Effector memory CD4-positive, alpha-beta T cell (primary cell): ENCODE measurements at regions not wholly inside any gene's neighbourhood (a gene's known extent, or its start where the extent isn't known, plus 50 kb on each side); places are given as distances from the start of the nearest gene placed in this dataset.
A peak's percentile ranks its signal among the peaks of the same experiment; 100 is the strongest.

Experiments
- DNase-seq, 3 donors: peaks; one replicate each; pipeline ENCODE4 v3.0.0-alpha.2; 2020
- H3K27ac ChIP-seq: 2 replicates; pipeline ENCODE4 v1.7.0; 2013; ENCODE audit warnings: mild to moderate bottlenecking, low read length, moderate library complexity; ENCODE audit not compliant: insufficient read depth, poor library complexity, severe bottlenecking
- H3K27me3 ChIP-seq: replicated peaks from 2 replicates; pipeline ENCODE4 v1.7.0; 2013; ENCODE audit warnings: mild to moderate bottlenecking, low read length; ENCODE audit not compliant: insufficient read depth, control insufficient read depth, poor library complexity, severe bottlenecking
- H3K36me3 ChIP-seq: 2 replicates; pipeline ENCODE4 v1.7.0; 2013; ENCODE audit warnings: mild to moderate bottlenecking, low read length, moderate library complexity; ENCODE audit not compliant: control insufficient read depth, insufficient read depth
- H3K4me1 ChIP-seq: 2 replicates; pipeline ENCODE4 v1.7.0; 2013; ENCODE audit warnings: low read length, mild to moderate bottlenecking; ENCODE audit not compliant: control insufficient read depth, insufficient read depth, poor library complexity, severe bottlenecking
- H3K4me3 ChIP-seq: 2 replicates; pipeline ENCODE4 v1.7.0; 2013; ENCODE audit warnings: low read length, low read depth, mild to moderate bottlenecking; ENCODE audit not compliant: insufficient read depth, poor library complexity, severe bottlenecking
- H3K9me3 ChIP-seq: 2 replicates; pipeline ENCODE4 v1.7.0; 2013; ENCODE audit warnings: mild to moderate bottlenecking, low read length, moderate library complexity; ENCODE audit not compliant: control insufficient read depth

- Histone ChIP-seq H3K9me3 (no peaks in the 10 kb centered on the region), H3K36me3 (no peaks in the 10 kb centered on the region), H3K4me1 (peaks cover 23% of the 10 kb centered on the region), H3K4me3 (no peak overlapping the region), H3K27me3 (no peaks in the 10 kb centered on the region), H3K27ac (no peak overlapping the region)
- DNase-seq = no peak
These were observed 63.8 kb upstream of the IL1R1 start for GRCh38 chr2:102078773-102079172.

- no peaks in the 10 kb centered on the region for H3K27me3 ChIP-seq
- H3K27ac ChIP-seq = no peak overlapping the region
- no peaks in the 10 kb centered on the region for H3K36me3 ChIP-seq
- H3K4me1 ChIP-seq = peaks cover 23% of the 10 kb centered on the region
- no peak for DNase-seq
- no peak overlapping the region for H3K4me3 ChIP-seq
- H3K9me3 ChIP-seq = no peaks in the 10 kb centered on the region
These were observed 61.9 kb upstream of the IL1R1 start for GRCh38 chr2:102080451-102081242.

- H3K4me1 ChIP-seq = peaks cover 23% of the 10 kb centered on the region
- no peak for DNase-seq
- no peak overlapping the region for H3K4me3 ChIP-seq
- H3K36me3 ChIP-seq = no peaks in the 10 kb centered on the region
- no peaks in the 10 kb centered on the region for H3K27me3 ChIP-seq
- no peaks in the 10 kb centered on the region for H3K9me3 ChIP-seq
- H3K27ac ChIP-seq = no peak overlapping the region
These were observed 61.4 kb upstream of the IL1R1 start for GRCh38 chr2:102081243-102081522.

- Histone ChIP-seq H3K27me3 (no peaks in the 10 kb centered on the region), H3K4me1 (peaks cover 23% of the 10 kb centered on the region), H3K27ac (peak overlapping the region; percentile 67), H3K4me3 (no peak overlapping the region), H3K9me3 (no peaks in the 10 kb centered on the region), H3K36me3 (no peaks in the 10 kb centered on the region)
- DNase-seq = no peak
These were observed 60.9 kb upstream of the IL1R1 start for GRCh38 chr2:102081606-102082005.

DNA sequence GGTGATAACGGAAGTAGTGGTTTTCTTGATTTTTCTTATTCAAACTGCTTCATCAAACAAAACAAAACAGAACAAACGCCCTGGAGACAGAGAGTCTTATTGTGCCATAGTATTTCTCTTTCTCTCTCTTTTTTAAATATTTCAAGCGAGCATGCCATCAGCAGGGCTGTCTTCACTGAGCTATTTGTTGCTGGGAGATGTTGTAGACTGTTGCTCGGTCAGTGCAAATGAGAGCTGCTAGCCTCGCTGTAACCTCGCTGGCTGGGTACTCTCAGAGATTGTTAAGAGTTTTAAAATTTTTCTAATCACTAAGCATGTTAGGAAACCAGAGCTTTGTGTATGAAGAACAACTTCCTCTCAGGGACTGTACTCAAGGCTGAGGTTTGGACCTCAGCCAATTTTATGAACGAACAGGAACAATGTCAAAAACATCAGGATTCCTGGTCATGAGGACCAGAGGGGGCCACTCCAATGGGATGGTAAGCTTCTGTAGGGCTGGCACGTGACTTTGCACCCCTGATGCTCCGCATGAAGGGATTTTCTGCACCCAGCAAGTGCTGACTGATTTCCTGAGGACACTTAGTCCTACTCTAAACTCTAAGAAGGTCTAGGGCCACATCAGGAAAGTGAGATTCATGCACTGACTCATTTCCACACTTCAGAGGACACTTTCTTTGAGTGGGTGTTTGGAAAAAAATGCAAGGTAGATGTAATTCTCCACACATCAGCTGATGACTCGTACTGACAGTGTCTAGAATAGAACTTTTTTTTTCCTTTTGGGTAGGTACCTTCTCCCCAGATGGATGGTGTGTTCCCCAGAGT is 59.8 kb upstream of the IL1R1 start:
- H3K27ac ChIP-seq = peak overlapping the region; percentile 67

GRCh38 chr2:102083393-102083703 is 59.2 kb upstream of the IL1R1 start:
- Histone ChIP-seq H3K4me1 (peaks cover 23% of the 10 kb centered on the region), H3K4me3 (no peak overlapping the region), H3K36me3 (no peaks in the 10 kb centered on the region), H3K27me3 (no peaks in the 10 kb centered on the region), H3K9me3 (no peaks in the 10 kb centered on the region), H3K27ac (peak overlapping the region; percentile 67)
- DNase-seq = no peak

More for the DNA sequence above, 59.8 kb upstream of the IL1R1 start:
- Histone ChIP-seq H3K4me1 (peaks cover 23% of the 10 kb centered on the region), H3K36me3 (no peaks in the 10 kb centered on the region), H3K27me3 (no peaks in the 10 kb centered on the region), H3K4me3 (peak overlapping the region; percentile 27), H3K9me3 (no peaks in the 10 kb centered on the region)
- peak in 1 of 3 donors; percentile 37 for DNase-seq

- H3K4me3 ChIP-seq = no peak overlapping the region
- no peak for DNase-seq
- H3K4me1 ChIP-seq = peaks cover 23% of the 10 kb centered on the region
- no peaks in the 10 kb centered on the region for H3K27me3 ChIP-seq
- no peaks in the 10 kb centered on the region for H3K9me3 ChIP-seq
- H3K36me3 ChIP-seq = no peaks in the 10 kb centered on the region
- no peak overlapping the region for H3K27ac ChIP-seq
These were observed 57.9 kb upstream of the IL1R1 start for GRCh38 chr2:102084651-102085050.

DNA sequence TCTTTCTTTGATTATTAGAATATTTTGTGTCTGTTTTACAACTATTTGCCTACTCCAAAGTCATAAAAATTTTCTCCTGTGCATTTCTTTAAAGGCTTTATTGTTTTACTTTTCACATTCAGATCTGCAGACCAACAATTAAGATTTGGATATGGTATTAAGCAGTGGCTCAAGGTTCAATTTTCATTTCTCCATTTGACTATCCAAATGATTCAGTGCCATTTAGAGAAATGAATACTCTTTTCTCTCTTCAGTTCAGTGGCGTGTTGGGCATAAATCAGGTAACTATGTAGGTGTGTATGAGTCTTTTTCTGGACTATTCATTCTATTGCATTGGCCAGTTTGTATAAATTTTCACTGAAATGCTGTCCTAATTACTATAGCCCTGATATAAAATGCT is 57.3 kb upstream of the IL1R1 start:
- no peaks in the 10 kb centered on the region for H3K36me3 ChIP-seq
- H3K4me3 ChIP-seq = no peak overlapping the region
- H3K27me3 ChIP-seq = no peaks in the 10 kb centered on the region
- no peaks in the 10 kb centered on the region for H3K9me3 ChIP-seq
- H3K4me1 ChIP-seq = peaks cover 23% of the 10 kb centered on the region
- no peak for DNase-seq
- no peak overlapping the region for H3K27ac ChIP-seq

- no peak for DNase-seq
- peaks cover 21% of the 10 kb centered on the region for H3K4me1 ChIP-seq
- no peaks in the 10 kb centered on the region for H3K36me3 ChIP-seq
- no peaks in the 10 kb centered on the region for H3K9me3 ChIP-seq
- no peak overlapping the region for H3K4me3 ChIP-seq
- H3K27ac ChIP-seq = no peak overlapping the region
- no peaks in the 10 kb centered on the region for H3K27me3 ChIP-seq
These were observed 56.2 kb upstream of the IL1R1 start for GRCh38 chr2:102086150-102086872.

DNA sequence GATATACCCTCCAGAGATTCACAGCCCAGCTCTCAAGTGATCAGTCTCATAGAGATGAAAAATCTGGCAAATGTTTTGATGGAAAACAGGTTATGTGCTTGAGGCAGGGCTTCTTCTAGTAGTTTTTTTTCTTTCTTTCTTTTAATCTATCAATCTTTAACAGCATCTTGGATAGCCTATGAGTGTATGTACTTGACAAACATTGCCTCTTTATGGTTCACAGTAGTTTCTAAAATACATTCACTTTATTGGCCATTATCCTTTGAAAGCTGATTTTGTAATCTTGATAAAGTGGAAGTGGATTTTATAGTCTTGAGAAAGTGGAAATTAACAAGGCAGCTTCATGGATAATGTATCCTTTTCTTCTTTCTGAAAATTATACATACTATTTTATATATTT is 51.4 kb upstream of the IL1R1 start:
- no peaks in the 10 kb centered on the region for H3K9me3 ChIP-seq

More for the DNA sequence above, 51.4 kb upstream of the IL1R1 start:
- H3K4me1 ChIP-seq = no peaks in the 10 kb centered on the region
- H3K27ac ChIP-seq = no peak overlapping the region
- no peaks in the 10 kb centered on the region for H3K36me3 ChIP-seq
- DNase-seq = no peak
- H3K4me3 ChIP-seq = no peak overlapping the region
- H3K27me3 ChIP-seq = no peaks in the 10 kb centered on the region
